ENCODE measurements at regions not wholly inside any gene's neighbourhood (a gene's known extent, or its start where the extent isn't known, plus 50 kb on each side); places are given as distances from the start of the nearest gene placed in this dataset.

DNA sequence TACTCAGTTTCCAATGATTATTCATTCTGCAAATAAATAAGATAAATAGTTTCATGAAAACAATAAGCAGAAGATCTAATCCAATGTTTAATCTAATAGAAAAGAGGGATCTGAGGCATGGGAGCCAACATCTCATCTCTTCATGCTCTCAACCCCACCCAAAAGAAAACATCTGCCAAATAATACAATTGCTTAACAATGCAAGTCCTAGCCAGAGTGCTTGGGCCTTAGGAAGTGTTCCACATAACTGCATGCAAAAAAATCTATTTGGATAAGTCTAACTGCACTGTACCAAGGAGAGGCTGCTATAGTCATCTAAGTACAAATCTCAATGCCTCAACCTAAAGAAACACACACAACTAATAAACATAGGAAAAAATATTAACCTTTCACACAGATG, 606.0 kb downstream of the CDH9 start:
- H3K36me3 ChIP-seq: no peaks in the 10 kb centered on the region
- no peak overlapping the region for H3K27ac ChIP-seq
- no peaks in the 10 kb centered on the region for H3K27me3 ChIP-seq
- H3K4me1 ChIP-seq: no peaks in the 10 kb centered on the region
- no peaks in the 10 kb centered on the region for H3K9me3 ChIP-seq
- H3K4me3 ChIP-seq: no peak overlapping the region
- DNase-seq (ENCODE audit: low spot score in 2 of 2): no peak
- no peak for TF ChIP-seq EP300 (IDR thresholded peaks at IDR 0.05)
- no peak for TF ChIP-seq POLR2A (IDR thresholded peaks at IDR 0.05)
- TF ChIP-seq, protein P1, sequence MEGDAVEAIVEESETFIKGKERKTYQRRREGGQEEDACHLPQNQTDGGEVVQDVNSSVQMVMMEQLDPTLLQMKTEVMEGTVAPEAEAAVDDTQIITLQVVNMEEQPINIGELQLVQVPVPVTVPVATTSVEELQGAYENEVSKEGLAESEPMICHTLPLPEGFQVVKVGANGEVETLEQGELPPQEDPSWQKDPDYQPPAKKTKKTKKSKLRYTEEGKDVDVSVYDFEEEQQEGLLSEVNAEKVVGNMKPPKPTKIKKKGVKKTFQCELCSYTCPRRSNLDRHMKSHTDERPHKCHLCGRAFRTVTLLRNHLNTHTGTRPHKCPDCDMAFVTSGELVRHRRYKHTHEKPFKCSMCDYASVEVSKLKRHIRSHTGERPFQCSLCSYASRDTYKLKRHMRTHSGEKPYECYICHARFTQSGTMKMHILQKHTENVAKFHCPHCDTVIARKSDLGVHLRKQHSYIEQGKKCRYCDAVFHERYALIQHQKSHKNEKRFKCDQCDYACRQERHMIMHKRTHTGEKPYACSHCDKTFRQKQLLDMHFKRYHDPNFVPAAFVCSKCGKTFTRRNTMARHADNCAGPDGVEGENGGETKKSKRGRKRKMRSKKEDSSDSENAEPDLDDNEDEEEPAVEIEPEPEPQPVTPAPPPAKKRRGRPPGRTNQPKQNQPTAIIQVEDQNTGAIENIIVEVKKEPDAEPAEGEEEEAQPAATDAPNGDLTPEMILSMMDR (IDR thresholded peaks at IDR 0.05): no peak

DNA sequence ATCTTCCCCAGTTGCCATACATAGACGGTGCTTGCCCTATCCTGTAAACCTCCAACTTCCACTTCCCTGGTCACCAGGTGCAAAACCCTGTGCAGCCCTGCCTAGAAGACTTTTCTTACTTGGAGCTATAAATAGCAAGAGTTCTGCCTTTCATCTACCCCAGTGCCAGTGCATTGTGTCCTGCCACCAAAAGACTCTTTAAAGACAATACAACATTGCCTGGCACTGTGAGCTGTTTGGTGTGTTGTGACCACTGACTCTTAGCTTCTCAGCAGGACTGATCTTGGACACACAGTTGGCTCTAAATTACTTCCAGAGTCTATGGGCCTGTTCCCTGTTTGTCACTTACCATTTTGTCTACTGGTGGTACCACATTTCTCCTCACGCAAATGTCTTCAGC, 608.1 kb downstream of the CDH9 start:
- no peak for DNase-seq (ENCODE audit: low spot score in 2 of 2)
- no peak overlapping the region for H3K27ac ChIP-seq
- H3K27me3 ChIP-seq: no peaks in the 10 kb centered on the region
- WGBS, 2 donors: 85 to 95% methylated on average over 2 of the region's 2 CpGs
- H3K4me3 ChIP-seq: no peak overlapping the region
- no peaks in the 10 kb centered on the region for H3K36me3 ChIP-seq
- TF ChIP-seq EP300 (IDR thresholded peaks at IDR 0.05) (no peak), POLR2A (IDR thresholded peaks at IDR 0.05) (no peak)
- TF ChIP-seq, protein P1 (IDR thresholded peaks at IDR 0.05): no peak
- H3K4me1 ChIP-seq: no peaks in the 10 kb centered on the region
- H3K9me3 ChIP-seq: no peaks in the 10 kb centered on the region

DNA sequence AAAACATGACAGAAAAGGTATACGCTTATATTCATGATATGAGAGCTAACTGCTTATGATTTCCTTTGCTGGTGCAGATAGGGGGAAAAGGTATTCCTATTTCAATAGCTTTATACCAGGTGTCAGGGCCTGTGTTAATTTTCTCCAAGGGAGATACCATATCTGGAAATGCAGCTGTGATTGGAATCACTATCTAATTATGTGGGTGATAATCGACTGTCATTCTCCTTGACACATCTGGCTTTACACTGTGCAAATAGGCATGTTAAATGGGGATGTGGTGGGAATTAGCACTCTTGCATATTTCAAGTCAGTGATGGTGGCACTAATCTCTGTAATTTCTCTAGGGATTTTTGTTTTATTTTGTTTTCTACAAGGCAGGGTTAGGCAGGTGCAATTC, 611.1 kb downstream of the CDH9 start:
- Histone ChIP-seq H3K27me3 (no peaks in the 10 kb centered on the region), H3K4me1 (no peaks in the 10 kb centered on the region), H3K4me3 (no peak overlapping the region), H3K27ac (no peak overlapping the region), H3K36me3 (no peaks in the 10 kb centered on the region), H3K9me3 (no peaks in the 10 kb centered on the region)
- TF ChIP-seq, protein P1 (IDR thresholded peaks at IDR 0.05): no peak
- no peak for TF ChIP-seq EP300 (IDR thresholded peaks at IDR 0.05)
- TF ChIP-seq POLR2A (IDR thresholded peaks at IDR 0.05): no peak
- no peak for DNase-seq (ENCODE audit: low spot score in 2 of 2)
- 74 to 83% methylated on average over 2 of the region's 2 CpGs for WGBS, 2 donors

DNA sequence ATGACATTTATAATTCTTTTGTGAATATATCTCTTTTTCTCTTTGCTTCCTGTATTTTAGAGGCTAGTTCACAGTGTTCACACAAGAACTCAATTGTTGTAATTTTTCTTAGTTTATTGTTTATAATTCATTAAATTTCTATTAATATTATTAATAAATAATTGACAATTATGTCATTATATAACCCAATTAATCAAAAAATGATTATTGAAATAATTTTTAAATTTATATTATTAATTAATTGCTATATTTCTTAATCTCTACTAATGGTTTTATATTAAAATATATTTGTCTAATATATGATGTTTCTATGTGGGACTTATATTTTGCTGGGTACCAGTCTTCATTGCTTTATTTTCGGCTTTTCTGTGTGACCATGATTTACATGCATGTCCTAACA, 618.4 kb downstream of the CDH9 start:
- 94 to 98% methylated on average over 1 of the region's 1 CpG for WGBS, 2 donors
- H3K27me3 ChIP-seq: no peaks in the 10 kb centered on the region
- no peak overlapping the region for H3K27ac ChIP-seq
- no peak for TF ChIP-seq POLR2A (IDR thresholded peaks at IDR 0.05)
- TF ChIP-seq EP300 (IDR thresholded peaks at IDR 0.05): no peak
- TF ChIP-seq, protein P1 (IDR thresholded peaks at IDR 0.05): no peak
- no peaks in the 10 kb centered on the region for H3K9me3 ChIP-seq
- no peak overlapping the region for H3K4me3 ChIP-seq
- no peaks in the 10 kb centered on the region for H3K36me3 ChIP-seq
- no peaks in the 10 kb centered on the region for H3K4me1 ChIP-seq
- no peak for DNase-seq (ENCODE audit: low spot score in 2 of 2)

DNA sequence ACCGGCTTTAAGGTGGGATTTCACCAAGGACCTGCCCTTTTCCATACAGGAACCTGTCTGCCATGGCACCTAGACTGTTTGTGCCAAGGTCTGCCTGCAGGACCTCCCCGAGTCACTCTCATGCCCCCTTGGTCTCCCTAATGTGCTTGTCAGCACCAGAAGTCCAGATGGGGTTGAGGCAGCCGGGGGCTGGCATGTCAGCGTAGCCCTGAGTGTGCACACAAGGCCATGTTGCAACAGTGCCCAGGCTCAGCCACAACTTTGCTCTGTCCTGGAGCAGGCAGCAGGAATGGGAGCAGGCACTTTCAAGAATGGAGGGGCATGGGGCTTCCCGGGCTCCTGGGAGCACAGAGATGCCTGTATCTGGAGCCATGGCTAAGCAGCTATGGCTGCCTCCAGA, 621.5 kb downstream of the CDH9 start:
- DNase-seq (ENCODE audit: low spot score in 2 of 2): no peak
- WGBS, 2 donors: 91 to 100% methylated on average over 2 to 5 of the region's 5 CpGs
- Histone ChIP-seq H3K27ac (no peak overlapping the region), H3K27me3 (no peaks in the 10 kb centered on the region), H3K36me3 (no peaks in the 10 kb centered on the region), H3K4me3 (no peak overlapping the region), H3K4me1 (no peaks in the 10 kb centered on the region), H3K9me3 (no peaks in the 10 kb centered on the region)
- no peak for TF ChIP-seq EP300 (IDR thresholded peaks at IDR 0.05)
- TF ChIP-seq, protein P1 (IDR thresholded peaks at IDR 0.05): no peak
- TF ChIP-seq POLR2A (IDR thresholded peaks at IDR 0.05): no peak

All from tibial nerve (tissue), 4 donors.